ENCODE measurements at regions not wholly inside any gene's neighbourhood (a gene's known extent, or its start where the extent isn't known, plus 50 kb on each side); places are given as distances from the start of the nearest gene placed in this dataset.

DNA sequence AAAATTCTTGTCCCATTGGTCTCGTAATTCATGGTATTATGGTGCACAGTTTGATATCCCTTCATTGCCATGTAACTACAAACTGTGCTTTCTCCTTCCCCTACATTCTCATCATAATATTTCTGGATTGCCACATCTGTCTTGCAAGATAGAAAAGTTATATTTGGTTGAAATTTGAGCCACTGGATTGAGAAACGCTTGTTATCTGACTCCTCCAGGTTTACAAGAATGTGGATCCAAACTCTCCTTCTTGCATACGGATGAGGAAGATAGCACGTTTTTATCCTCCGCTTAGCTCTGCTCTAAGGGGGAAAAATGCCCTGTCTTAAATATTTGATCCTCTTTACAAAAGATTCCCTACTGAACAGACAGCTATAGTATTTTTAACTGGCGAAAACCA lies 438.2 kb downstream of the TSN start (continued):
- TF ChIP-seq TBL1XR1 (IDR thresholded peaks at IDR 0.05; ENCODE audit: low read length in 2 of 2) = peak in 1 of 2 experiments; percentile 46; a peak in 1 of 4 replicates
- TF ChIP-seq, protein P1, sequence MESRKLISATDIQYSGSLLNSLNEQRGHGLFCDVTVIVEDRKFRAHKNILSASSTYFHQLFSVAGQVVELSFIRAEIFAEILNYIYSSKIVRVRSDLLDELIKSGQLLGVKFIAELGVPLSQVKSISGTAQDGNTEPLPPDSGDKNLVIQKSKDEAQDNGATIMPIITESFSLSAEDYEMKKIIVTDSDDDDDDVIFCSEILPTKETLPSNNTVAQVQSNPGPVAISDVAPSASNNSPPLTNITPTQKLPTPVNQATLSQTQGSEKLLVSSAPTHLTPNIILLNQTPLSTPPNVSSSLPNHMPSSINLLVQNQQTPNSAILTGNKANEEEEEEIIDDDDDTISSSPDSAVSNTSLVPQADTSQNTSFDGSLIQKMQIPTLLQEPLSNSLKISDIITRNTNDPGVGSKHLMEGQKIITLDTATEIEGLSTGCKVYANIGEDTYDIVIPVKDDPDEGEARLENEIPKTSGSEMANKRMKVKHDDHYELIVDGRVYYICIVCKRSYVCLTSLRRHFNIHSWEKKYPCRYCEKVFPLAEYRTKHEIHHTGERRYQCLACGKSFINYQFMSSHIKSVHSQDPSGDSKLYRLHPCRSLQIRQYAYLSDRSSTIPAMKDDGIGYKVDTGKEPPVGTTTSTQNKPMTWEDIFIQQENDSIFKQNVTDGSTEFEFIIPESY (CRISPR knock-in tag; IDR thresholded peaks at IDR 0.05) = no peak
- no peak for TF ChIP-seq BRCA1 (IDR thresholded peaks at IDR 0.05)
- no peak for TF ChIP-seq BRCA1 (CRISPR knock-in tag; IDR thresholded peaks at IDR 0.05)
- TF ChIP-seq, protein P2, sequence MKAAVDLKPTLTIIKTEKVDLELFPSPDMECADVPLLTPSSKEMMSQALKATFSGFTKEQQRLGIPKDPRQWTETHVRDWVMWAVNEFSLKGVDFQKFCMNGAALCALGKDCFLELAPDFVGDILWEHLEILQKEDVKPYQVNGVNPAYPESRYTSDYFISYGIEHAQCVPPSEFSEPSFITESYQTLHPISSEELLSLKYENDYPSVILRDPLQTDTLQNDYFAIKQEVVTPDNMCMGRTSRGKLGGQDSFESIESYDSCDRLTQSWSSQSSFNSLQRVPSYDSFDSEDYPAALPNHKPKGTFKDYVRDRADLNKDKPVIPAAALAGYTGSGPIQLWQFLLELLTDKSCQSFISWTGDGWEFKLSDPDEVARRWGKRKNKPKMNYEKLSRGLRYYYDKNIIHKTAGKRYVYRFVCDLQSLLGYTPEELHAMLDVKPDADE (conservative IDR thresholded peaks at IDR 0.05; ENCODE audit: control insufficient read depth, low read depth, low read length) = no peak
- 0 out of 2 replicates have a peak, but pooled peaks have one; percentile 45 for TF ChIP-seq SMAD4 (CRISPR knock-in tag; conservative IDR thresholded peaks at IDR 0.05)
- TF ChIP-seq, protein P3, sequence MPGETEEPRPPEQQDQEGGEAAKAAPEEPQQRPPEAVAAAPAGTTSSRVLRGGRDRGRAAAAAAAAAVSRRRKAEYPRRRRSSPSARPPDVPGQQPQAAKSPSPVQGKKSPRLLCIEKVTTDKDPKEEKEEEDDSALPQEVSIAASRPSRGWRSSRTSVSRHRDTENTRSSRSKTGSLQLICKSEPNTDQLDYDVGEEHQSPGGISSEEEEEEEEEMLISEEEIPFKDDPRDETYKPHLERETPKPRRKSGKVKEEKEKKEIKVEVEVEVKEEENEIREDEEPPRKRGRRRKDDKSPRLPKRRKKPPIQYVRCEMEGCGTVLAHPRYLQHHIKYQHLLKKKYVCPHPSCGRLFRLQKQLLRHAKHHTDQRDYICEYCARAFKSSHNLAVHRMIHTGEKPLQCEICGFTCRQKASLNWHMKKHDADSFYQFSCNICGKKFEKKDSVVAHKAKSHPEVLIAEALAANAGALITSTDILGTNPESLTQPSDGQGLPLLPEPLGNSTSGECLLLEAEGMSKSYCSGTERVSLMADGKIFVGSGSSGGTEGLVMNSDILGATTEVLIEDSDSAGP (CRISPR knock-in tag; IDR thresholded peaks at IDR 0.05) = no peak
- TF ChIP-seq, protein P4, sequence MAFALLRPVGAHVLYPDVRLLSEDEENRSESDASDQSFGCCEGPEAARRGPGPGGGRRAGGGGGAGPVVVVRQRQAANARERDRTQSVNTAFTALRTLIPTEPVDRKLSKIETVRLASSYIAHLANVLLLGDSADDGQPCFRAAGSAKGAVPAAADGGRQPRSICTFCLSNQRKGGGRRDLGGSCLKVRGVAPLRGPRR (CRISPR knock-in tag; IDR thresholded peaks at IDR 0.05) = no peak
- no peak for TF ChIP-seq CHD2 (IDR thresholded peaks at IDR 0.05; ENCODE audit: low read depth, low read length)
- no peak for TF ChIP-seq ZNF507 (tag; conservative IDR thresholded peaks at IDR 0.05)
- no peak for TF ChIP-seq EP400 (IDR thresholded peaks at IDR 0.05)
- no peak for TF ChIP-seq ZSCAN32 (CRISPR knock-in tag; IDR thresholded peaks at IDR 0.05)
- no peak for TF ChIP-seq HEY1 (CRISPR knock-in tag; IDR thresholded peaks at IDR 0.05; ENCODE audit: borderline replicate concordance)
- TF ChIP-seq, protein P5, sequence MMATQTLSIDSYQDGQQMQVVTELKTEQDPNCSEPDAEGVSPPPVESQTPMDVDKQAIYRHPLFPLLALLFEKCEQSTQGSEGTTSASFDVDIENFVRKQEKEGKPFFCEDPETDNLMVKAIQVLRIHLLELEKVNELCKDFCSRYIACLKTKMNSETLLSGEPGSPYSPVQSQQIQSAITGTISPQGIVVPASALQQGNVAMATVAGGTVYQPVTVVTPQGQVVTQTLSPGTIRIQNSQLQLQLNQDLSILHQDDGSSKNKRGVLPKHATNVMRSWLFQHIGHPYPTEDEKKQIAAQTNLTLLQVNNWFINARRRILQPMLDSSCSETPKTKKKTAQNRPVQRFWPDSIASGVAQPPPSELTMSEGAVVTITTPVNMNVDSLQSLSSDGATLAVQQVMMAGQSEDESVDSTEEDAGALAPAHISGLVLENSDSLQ (IDR thresholded peaks at IDR 0.05) = no peak
- TF ChIP-seq ETV1 (tag; conservative IDR thresholded peaks at IDR 0.05; ENCODE audit: low read depth) = no peak
- TF ChIP-seq, protein P6, sequence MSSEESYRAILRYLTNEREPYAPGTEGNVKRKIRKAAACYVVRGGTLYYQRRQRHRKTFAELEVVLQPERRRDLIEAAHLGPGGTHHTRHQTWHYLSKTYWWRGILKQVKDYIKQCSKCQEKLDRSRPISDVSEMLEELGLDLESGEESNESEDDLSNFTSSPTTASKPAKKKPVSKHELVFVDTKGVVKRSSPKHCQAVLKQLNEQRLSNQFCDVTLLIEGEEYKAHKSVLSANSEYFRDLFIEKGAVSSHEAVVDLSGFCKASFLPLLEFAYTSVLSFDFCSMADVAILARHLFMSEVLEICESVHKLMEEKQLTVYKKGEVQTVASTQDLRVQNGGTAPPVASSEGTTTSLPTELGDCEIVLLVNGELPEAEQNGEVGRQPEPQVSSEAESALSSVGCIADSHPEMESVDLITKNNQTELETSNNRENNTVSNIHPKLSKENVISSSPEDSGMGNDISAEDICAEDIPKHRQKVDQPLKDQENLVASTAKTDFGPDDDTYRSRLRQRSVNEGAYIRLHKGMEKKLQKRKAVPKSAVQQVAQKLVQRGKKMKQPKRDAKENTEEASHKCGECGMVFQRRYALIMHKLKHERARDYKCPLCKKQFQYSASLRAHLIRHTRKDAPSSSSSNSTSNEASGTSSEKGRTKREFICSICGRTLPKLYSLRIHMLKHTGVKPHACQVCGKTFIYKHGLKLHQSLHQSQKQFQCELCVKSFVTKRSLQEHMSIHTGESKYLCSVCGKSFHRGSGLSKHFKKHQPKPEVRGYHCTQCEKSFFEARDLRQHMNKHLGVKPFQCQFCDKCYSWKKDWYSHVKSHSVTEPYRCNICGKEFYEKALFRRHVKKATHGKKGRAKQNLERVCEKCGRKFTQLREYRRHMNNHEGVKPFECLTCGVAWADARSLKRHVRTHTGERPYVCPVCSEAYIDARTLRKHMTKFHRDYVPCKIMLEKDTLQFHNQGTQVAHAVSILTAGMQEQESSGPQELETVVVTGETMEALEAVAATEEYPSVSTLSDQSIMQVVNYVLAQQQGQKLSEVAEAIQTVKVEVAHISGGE (CRISPR knock-in tag; IDR thresholded peaks at IDR 0.05) = 0 out of 6 replicates have a peak, but pooled peaks of 1 of the 3 experiments have one; percentile 38
- no peak for TF ChIP-seq ARID2 (IDR thresholded peaks at IDR 0.05)
- no peak for TF ChIP-seq POLR3G (IDR thresholded peaks at IDR 0.05; ENCODE audit: extremely low read depth, insufficient read length, insufficient replicate concordance)
